ENCODE measurements at regions not wholly inside any gene's neighbourhood (a gene's known extent, or its start where the extent isn't known, plus 50 kb on each side); places are given as distances from the start of the nearest gene placed in this dataset.

GRCh38 chr2:11912980-11913379 is 166.5 kb downstream of the LPIN1 start:
- Histone ChIP-seq H3K9me3 (ENCODE audit: control insufficient read depth, low read length) (peaks cover 7% of the 10 kb centered on the region), H3K4me3 (ENCODE audit: low read length) (no peak overlapping the region), H3K9ac (ENCODE audit: extremely low read depth, low read length, poor library complexity, severe bottlenecking) (no peak overlapping the region), H3K36me3 (ENCODE audit: control insufficient read depth, insufficient read depth, low read length) (no peaks in the 10 kb centered on the region), H3K27ac (ENCODE audit: low read depth, low read length) (no peak overlapping the region), H3K4me1 (ENCODE audit: control insufficient read depth, insufficient read depth, low read length) (no peaks in the 10 kb centered on the region), H3K27me3 (ENCODE audit: control insufficient read depth, insufficient read depth, low read length, poor library complexity, severe bottlenecking) (no peaks in the 10 kb centered on the region)
- no peak for DNase-seq
- Mint-ChIP-seq H3K4me3 (no peak overlapping the region), H3K36me3 (ENCODE audit: low read depth) (no peaks in the 10 kb centered on the region), H3K27me3 (ENCODE audit: insufficient read depth) (no peaks in the 10 kb centered on the region), H3K27ac (no peak overlapping the region), H3K9me3 (no peaks in the 10 kb centered on the region), H3K4me1 (no peaks in the 10 kb centered on the region)
- 100% methylated on average over 1 of the region's 1 CpG; no CpG with 5 or more reads in 1 of the 2 experiments for WGBS, 2 experiments (ENCODE audit: insufficient coverage in 1 of 2, insufficient read length in 1 of 2)
- TF ChIP-seq, protein P1, sequence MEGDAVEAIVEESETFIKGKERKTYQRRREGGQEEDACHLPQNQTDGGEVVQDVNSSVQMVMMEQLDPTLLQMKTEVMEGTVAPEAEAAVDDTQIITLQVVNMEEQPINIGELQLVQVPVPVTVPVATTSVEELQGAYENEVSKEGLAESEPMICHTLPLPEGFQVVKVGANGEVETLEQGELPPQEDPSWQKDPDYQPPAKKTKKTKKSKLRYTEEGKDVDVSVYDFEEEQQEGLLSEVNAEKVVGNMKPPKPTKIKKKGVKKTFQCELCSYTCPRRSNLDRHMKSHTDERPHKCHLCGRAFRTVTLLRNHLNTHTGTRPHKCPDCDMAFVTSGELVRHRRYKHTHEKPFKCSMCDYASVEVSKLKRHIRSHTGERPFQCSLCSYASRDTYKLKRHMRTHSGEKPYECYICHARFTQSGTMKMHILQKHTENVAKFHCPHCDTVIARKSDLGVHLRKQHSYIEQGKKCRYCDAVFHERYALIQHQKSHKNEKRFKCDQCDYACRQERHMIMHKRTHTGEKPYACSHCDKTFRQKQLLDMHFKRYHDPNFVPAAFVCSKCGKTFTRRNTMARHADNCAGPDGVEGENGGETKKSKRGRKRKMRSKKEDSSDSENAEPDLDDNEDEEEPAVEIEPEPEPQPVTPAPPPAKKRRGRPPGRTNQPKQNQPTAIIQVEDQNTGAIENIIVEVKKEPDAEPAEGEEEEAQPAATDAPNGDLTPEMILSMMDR (conservative IDR thresholded peaks at IDR 0.05) = no peak

GRCh38 chr2:11914455-11914854 is 168.0 kb downstream of the LPIN1 start:
- no peaks in the 10 kb centered on the region for H3K36me3 Mint-ChIP-seq (ENCODE audit: low read depth)
- H3K27ac ChIP-seq (ENCODE audit: low read depth, low read length) = no peak overlapping the region
- H3K9me3 Mint-ChIP-seq = no peaks in the 10 kb centered on the region
- DNase-seq = no peak
- H3K36me3 ChIP-seq (ENCODE audit: control insufficient read depth, insufficient read depth, low read length) = no peaks in the 10 kb centered on the region
- H3K4me1 Mint-ChIP-seq = no peaks in the 10 kb centered on the region
- H3K9me3 ChIP-seq (ENCODE audit: control insufficient read depth, low read length) = peaks cover 5% of the 10 kb centered on the region
- H3K27me3 Mint-ChIP-seq (ENCODE audit: insufficient read depth) = no peaks in the 10 kb centered on the region
- H3K4me3 Mint-ChIP-seq = no peak overlapping the region
- H3K27ac Mint-ChIP-seq = no peak overlapping the region
- no peak overlapping the region for H3K9ac ChIP-seq (ENCODE audit: extremely low read depth, low read length, poor library complexity, severe bottlenecking)
- no peaks in the 10 kb centered on the region for H3K4me1 ChIP-seq (ENCODE audit: control insufficient read depth, insufficient read depth, low read length)
- TF ChIP-seq, protein P1 (conservative IDR thresholded peaks at IDR 0.05) = no peak
- H3K27me3 ChIP-seq (ENCODE audit: control insufficient read depth, insufficient read depth, low read length, poor library complexity, severe bottlenecking) = no peaks in the 10 kb centered on the region
- no peak overlapping the region for H3K4me3 ChIP-seq (ENCODE audit: low read length)
- 91 to 95% methylated on average over 4 to 7 of the region's 7 CpGs for WGBS, 2 experiments (ENCODE audit: insufficient coverage in 1 of 2, insufficient read length in 1 of 2)

GRCh38 chr2:11915650-11916049 is 169.2 kb downstream of the LPIN1 start:
- DNase-seq = no peak
- Histone ChIP-seq H3K36me3 (ENCODE audit: control insufficient read depth, insufficient read depth, low read length) (no peaks in the 10 kb centered on the region), H3K27me3 (ENCODE audit: control insufficient read depth, insufficient read depth, low read length, poor library complexity, severe bottlenecking) (no peaks in the 10 kb centered on the region), H3K4me3 (ENCODE audit: low read length) (no peak overlapping the region), H3K4me1 (ENCODE audit: control insufficient read depth, insufficient read depth, low read length) (no peaks in the 10 kb centered on the region), H3K27ac (ENCODE audit: low read depth, low read length) (no peak overlapping the region), H3K9ac (ENCODE audit: extremely low read depth, low read length, poor library complexity, severe bottlenecking) (no peak overlapping the region), H3K9me3 (ENCODE audit: control insufficient read depth, low read length) (peaks cover 5% of the 10 kb centered on the region)
- Mint-ChIP-seq H3K4me1 (no peaks in the 10 kb centered on the region), H3K27me3 (ENCODE audit: insufficient read depth) (no peaks in the 10 kb centered on the region), H3K4me3 (no peak overlapping the region), H3K9me3 (no peaks in the 10 kb centered on the region), H3K27ac (no peak overlapping the region), H3K36me3 (ENCODE audit: low read depth) (no peaks in the 10 kb centered on the region)
- TF ChIP-seq, protein P1 (conservative IDR thresholded peaks at IDR 0.05) = no peak
- 80 to 86% methylated on average over 3 of the region's 4 CpGs for WGBS, 2 experiments (ENCODE audit: insufficient coverage in 1 of 2, insufficient read length in 1 of 2)

Measured in endodermal cell (in vitro differentiated cells).